ENCODE measurements at regions not wholly inside any gene's neighbourhood (a gene's known extent, or its start where the extent isn't known, plus 50 kb on each side); places are given as distances from the start of the nearest gene placed in this dataset.

DNA sequence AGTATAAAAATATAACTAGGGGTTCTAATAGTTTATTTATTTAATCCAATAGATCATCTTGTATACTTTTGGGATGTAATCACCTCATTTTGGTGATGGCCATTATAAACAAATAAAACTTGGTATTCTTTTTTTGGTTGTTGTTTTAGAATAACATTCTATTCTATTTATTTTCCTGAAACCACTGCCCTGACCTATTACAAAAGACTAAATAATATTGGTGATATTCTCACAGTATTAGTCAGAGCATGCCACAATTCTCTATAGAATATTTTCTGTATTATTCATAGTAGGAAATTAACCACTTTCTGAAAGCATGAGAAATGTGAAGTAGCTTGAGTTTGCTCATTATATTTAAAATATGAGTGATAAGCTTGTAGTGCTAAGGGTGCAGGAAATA lies 54.1 kb upstream of the LRRC7 start:
- no peak for DNase-seq (ENCODE audit: low spot score)
